Tibial nerve (tissue), 4 donors: ENCODE measurements at regions not wholly inside any gene's neighbourhood (a gene's known extent, or its start where the extent isn't known, plus 50 kb on each side); places are given as distances from the start of the nearest gene placed in this dataset.

ENCODE experiments used
- EP300 ChIP-seq, 2 donors: sonication (generic); formaldehyde crosslinking; IDR thresholded peaks; one replicate each; pipeline ENCODE4 v1.6.1; 2017; ENCODE audit warnings: antibody characterized with exemption in 2 of 2, mild to moderate bottlenecking in 1 of 2
- TF ChIP-seq, protein P1 (sequence below), 5 experiments: fragments of 200-600 bp in 3 of 5; fragments of 450-650 bp in 2 of 5; sonication (generic) in 3 of 5; IDR thresholded peaks; one replicate each; pipeline ENCODE4 v1.5.1; 2016 to 2019; ENCODE audit warnings: antibody characterized with exemption in 5 of 5, mild to moderate bottlenecking in 3 of 5, moderate library complexity in 2 of 5

DNA sequence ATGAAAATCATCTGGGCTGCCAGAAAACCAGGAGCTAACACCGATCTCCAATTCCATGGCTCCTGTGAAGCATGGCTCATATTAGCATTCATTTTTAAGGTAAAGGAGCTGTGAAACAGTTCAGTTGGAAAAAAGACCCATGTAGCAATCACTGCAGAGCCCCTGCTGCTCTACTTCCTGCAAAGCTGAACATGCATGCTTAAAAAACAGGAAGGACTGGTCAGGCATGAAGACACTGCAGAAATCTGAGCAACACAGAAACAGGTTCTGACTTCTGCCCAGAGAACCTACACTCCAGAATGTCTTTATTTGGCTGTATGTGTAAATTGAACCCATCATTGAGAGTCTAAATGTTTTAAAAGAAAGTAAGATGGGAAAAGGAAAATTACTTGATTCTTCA lies 950.6 kb downstream of the DCDC2C start:
- TF ChIP-seq, protein P1, sequence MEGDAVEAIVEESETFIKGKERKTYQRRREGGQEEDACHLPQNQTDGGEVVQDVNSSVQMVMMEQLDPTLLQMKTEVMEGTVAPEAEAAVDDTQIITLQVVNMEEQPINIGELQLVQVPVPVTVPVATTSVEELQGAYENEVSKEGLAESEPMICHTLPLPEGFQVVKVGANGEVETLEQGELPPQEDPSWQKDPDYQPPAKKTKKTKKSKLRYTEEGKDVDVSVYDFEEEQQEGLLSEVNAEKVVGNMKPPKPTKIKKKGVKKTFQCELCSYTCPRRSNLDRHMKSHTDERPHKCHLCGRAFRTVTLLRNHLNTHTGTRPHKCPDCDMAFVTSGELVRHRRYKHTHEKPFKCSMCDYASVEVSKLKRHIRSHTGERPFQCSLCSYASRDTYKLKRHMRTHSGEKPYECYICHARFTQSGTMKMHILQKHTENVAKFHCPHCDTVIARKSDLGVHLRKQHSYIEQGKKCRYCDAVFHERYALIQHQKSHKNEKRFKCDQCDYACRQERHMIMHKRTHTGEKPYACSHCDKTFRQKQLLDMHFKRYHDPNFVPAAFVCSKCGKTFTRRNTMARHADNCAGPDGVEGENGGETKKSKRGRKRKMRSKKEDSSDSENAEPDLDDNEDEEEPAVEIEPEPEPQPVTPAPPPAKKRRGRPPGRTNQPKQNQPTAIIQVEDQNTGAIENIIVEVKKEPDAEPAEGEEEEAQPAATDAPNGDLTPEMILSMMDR (IDR thresholded peaks at IDR 0.05): no peak
- no peak for TF ChIP-seq EP300 (IDR thresholded peaks at IDR 0.05)
